H1 (cell line): ENCODE measurements at regions not wholly inside any gene's neighbourhood (a gene's known extent, or its start where the extent isn't known, plus 50 kb on each side); places are given as distances from the start of the nearest gene placed in this dataset.

Experiments
- CTCF ChIA-PET: fragments of 300-600 bp; sonication (Branson Sonifier 250); formaldehyde crosslinking; loops from one replicate; lab custom pipeline; 2021; ENCODE audit not compliant: partially characterized antibody; lab: Charles Lee
- POLR2A ChIA-PET: fragments of 300-600 bp; sonication (Branson Sonifier 250); formaldehyde crosslinking; loops from one replicate; lab custom pipeline; 2021; ENCODE audit warnings: inconsistent platforms; ENCODE audit not compliant: partially characterized antibody; lab: Charles Lee
- DNase-seq, 2 experiments: peaks; one replicate each; pipeline versions ENCODE4 v3.0.0 to v3.0.0-alpha.2; 2010 to 2022; ENCODE audit warnings: low spot score in 2 of 2, low read depth in 1 of 2, mixed read lengths in 1 of 2
- FAIRE-seq: peaks from 2 replicates; lab custom pipeline; 2011; peaks lifted over from hg19 to GRCh38; lab: Jason Lieb, UNC
- H2AFZ ChIP-seq: 2 replicates; pipeline ENCODE4 v1.8.1; 2012; ENCODE audit warnings: low read length, inconsistent platforms
- H2AK5ac ChIP-seq: 2 replicates; pipeline ENCODE4 v1.6.1; 2013; ENCODE audit warnings: low read depth, low read length
- H2BK120ac ChIP-seq: replicated peaks from 2 replicates; pipeline ENCODE3; 2013; ENCODE audit warnings: low read depth, low read length, inconsistent platforms
- H2BK12ac ChIP-seq: 2 replicates; pipeline ENCODE4 v1.6.1; 2013; ENCODE audit warnings: low read depth, low read length
- H2BK15ac ChIP-seq: 2 replicates; pipeline ENCODE4 v1.6.1; 2013; ENCODE audit warnings: low read length
- H2BK20ac ChIP-seq: 2 replicates; pipeline ENCODE4 v1.6.1; 2013; ENCODE audit warnings: low read length
- H2BK5ac ChIP-seq: 2 replicates; pipeline ENCODE4 v1.6.1; 2013; ENCODE audit warnings: low read depth, low read length
- H3K14ac ChIP-seq: 2 replicates; pipeline ENCODE4 v1.6.1; 2013; ENCODE audit warnings: inconsistent platforms; ENCODE audit not compliant: insufficient read length
- H3K18ac ChIP-seq: 2 replicates; pipeline ENCODE4 v1.6.1; 2013; ENCODE audit warnings: low read length; ENCODE audit errors: extremely low read depth
- H3K23ac ChIP-seq: 2 replicates; pipeline ENCODE4 v1.6.1; 2013; ENCODE audit warnings: inconsistent platforms; ENCODE audit not compliant: insufficient read length
- H3K23me2 ChIP-seq: 2 replicates; pipeline ENCODE4 v1.6.1; 2013; ENCODE audit warnings: low read depth, low read length
- H3K27ac ChIP-seq: 2 replicates; pipeline ENCODE4 v1.6.1; 2011; ENCODE audit warnings: low read depth, low read length, inconsistent platforms
- H3K27me3 ChIP-seq, 4 experiments: replicated peaks in 1 of 4; 1 replicate in 1 of 4; 2 replicates in 3 of 4; pipeline versions ENCODE4 v1.6.1 to v1.8.1; 2011 to 2013; ENCODE audit warnings: low read length in 3 of 4, mild to moderate bottlenecking in 3 of 4, inconsistent platforms in 2 of 4, mixed read lengths in 2 of 4, moderate library complexity in 1 of 4; ENCODE audit not compliant: control insufficient read depth in 3 of 4, insufficient read depth in 3 of 4; ENCODE audit errors: extremely low read depth in 1 of 4
- H3K36me3 ChIP-seq, 4 experiments: 2 replicates each; pipeline versions ENCODE4 v1.6.1 to v1.8.1; 2011 to 2013; ENCODE audit warnings: mild to moderate bottlenecking in 4 of 4, low read length in 3 of 4, moderate library complexity in 2 of 4, control low read depth in 1 of 4, inconsistent platforms in 1 of 4; ENCODE audit not compliant: insufficient read depth in 4 of 4, control insufficient read depth in 2 of 4
- H3K4ac ChIP-seq: replicated peaks from 2 replicates; pipeline ENCODE3; 2013; ENCODE audit warnings: low read length, low read depth, mixed read lengths, inconsistent platforms; ENCODE audit not compliant: insufficient read length
- H3K4me1 ChIP-seq, 4 experiments: replicated peaks in 1 of 4; 1 replicate in 1 of 4; 2 replicates in 3 of 4; pipeline versions ENCODE4 v1.6.1 to v1.8.1; 2011 to 2013; ENCODE audit warnings: low read length in 3 of 4, inconsistent platforms in 2 of 4, mixed read lengths in 1 of 4; ENCODE audit not compliant: insufficient read depth in 4 of 4, control insufficient read depth in 3 of 4
- H3K4me2 ChIP-seq, 2 experiments: 2 replicates each; pipeline versions ENCODE4 v1.6.1 to v1.8.1; 2011 to 2013; ENCODE audit warnings: low read depth in 2 of 2, low read length in 2 of 2, control low read depth in 1 of 2, inconsistent platforms in 1 of 2, mild to moderate bottlenecking in 1 of 2; ENCODE audit not compliant: insufficient read depth in 1 of 2
- H3K4me3 ChIP-seq, 4 experiments: fragments of 200-600, 300-600 bp in 1 of 4; sonication (generic), shearing (Covaris generic), sonication (Bioruptor Twin) in 1 of 4; 2 replicates each; pipeline versions ENCODE4 v1.5.1 to v1.8.1; 2011 to 2016; ENCODE audit warnings: low read length in 4 of 4, low read depth in 3 of 4, control low read depth in 2 of 4, inconsistent platforms in 2 of 4, mild to moderate bottlenecking in 2 of 4, mixed read lengths in 1 of 4, moderate library complexity in 1 of 4; ENCODE audit not compliant: insufficient read depth in 2 of 4; ENCODE audit errors: extremely low read depth in 1 of 4
- H3K56ac ChIP-seq: replicated peaks from 2 replicates; pipeline ENCODE3; 2013; ENCODE audit warnings: low read depth, mild to moderate bottlenecking, mixed read lengths, low read length, inconsistent platforms; ENCODE audit not compliant: insufficient read length
- H3K79me1 ChIP-seq: 2 replicates; pipeline ENCODE4 v1.6.1; 2013; ENCODE audit warnings: low read depth, low read length, control low read depth
- H3K79me2 ChIP-seq, 2 experiments: 2 replicates each; pipeline versions ENCODE4 v1.6.1 to v1.8.1; 2012 to 2013; ENCODE audit warnings: low read length in 2 of 2, mild to moderate bottlenecking in 2 of 2, inconsistent platforms in 1 of 2; ENCODE audit not compliant: insufficient read depth in 2 of 2, control insufficient read depth in 1 of 2
- H3K9ac ChIP-seq, 4 experiments: replicated peaks in 1 of 4; 1 replicate in 1 of 4; 2 replicates in 3 of 4; pipeline versions ENCODE4 v1.6.1 to v1.8.1; 2011 to 2013; ENCODE audit warnings: low read depth in 3 of 4, low read length in 3 of 4, control low read depth in 2 of 4, mild to moderate bottlenecking in 2 of 4, moderate library complexity in 2 of 4, inconsistent platforms in 1 of 4; ENCODE audit errors: extremely low read depth in 1 of 4
- H3K9me3 ChIP-seq, 2 experiments: 2 replicates each; pipeline versions ENCODE4 v1.6.1 to v1.8.1; 2012 to 2013; ENCODE audit warnings: mild to moderate bottlenecking in 2 of 2, moderate library complexity in 2 of 2, control low read depth in 1 of 2, inconsistent platforms in 1 of 2, low read depth in 1 of 2, low read length in 1 of 2, mixed read lengths in 1 of 2; ENCODE audit not compliant: insufficient read depth in 2 of 2
- H4K20me1 ChIP-seq, 2 experiments: replicated peaks in 1 of 2; 2 replicates each; pipeline versions ENCODE3 to v1.8.1; 2011 to 2013; ENCODE audit warnings: inconsistent platforms in 2 of 2, low read length in 2 of 2, mild to moderate bottlenecking in 1 of 2; ENCODE audit not compliant: insufficient read depth in 2 of 2, control insufficient read depth in 1 of 2
- H4K5ac ChIP-seq: 2 replicates; pipeline ENCODE4 v1.6.1; 2013; ENCODE audit warnings: low read length, low read depth, mixed read lengths, inconsistent platforms; ENCODE audit not compliant: insufficient read length
- H4K8ac ChIP-seq: 2 replicates; pipeline ENCODE4 v1.8.0; 2013; ENCODE audit warnings: mild to moderate bottlenecking, moderate library complexity, low read length, inconsistent platforms; ENCODE audit not compliant: insufficient read depth; ENCODE audit errors: extremely low read depth
- H4K91ac ChIP-seq: replicated peaks from 2 replicates; pipeline ENCODE3; 2013; ENCODE audit warnings: low read length, mixed read lengths, inconsistent platforms; ENCODE audit not compliant: insufficient read length
- CBX5 ChIP-seq: fragments of 300-800, 300-1000 bp; sonication (generic); IDR thresholded peaks from 2 replicates; pipeline ENCODE4 v1.7.1; 2016; ENCODE audit warnings: antibody characterized with exemption, low read length, low read depth
- GABPA ChIP-seq: IDR thresholded peaks from 2 replicates; pipeline ENCODE4 v1.6.1; 2011; ENCODE audit warnings: mild to moderate bottlenecking, low read length, moderate library complexity, borderline replicate concordance; ENCODE audit not compliant: insufficient read depth
- NANOG ChIP-seq: IDR thresholded peaks from 2 replicates; pipeline ENCODE4 v1.6.1; 2011; ENCODE audit warnings: low read length, low read depth, mild to moderate bottlenecking, inconsistent platforms; ENCODE audit not compliant: insufficient read depth, poor library complexity, severe bottlenecking
- PHF8 ChIP-seq: fragments of 200-600 bp; sonication (generic); conservative IDR thresholded peaks from 2 replicates; pipeline ENCODE4 v1.7.1; 2012; ENCODE audit warnings: low read depth, mild to moderate bottlenecking, inconsistent platforms, low read length, moderate library complexity
- RBBP5 ChIP-seq: IDR thresholded peaks from 2 replicates; pipeline ENCODE4 v1.7.1; 2012; ENCODE audit warnings: low read depth, mild to moderate bottlenecking, inconsistent platforms, low read length, moderate library complexity, borderline replicate concordance
- SIN3A ChIP-seq, 2 experiments: IDR thresholded peaks in 1 of 2; conservative IDR thresholded peaks in 1 of 2; 2 replicates each; pipeline ENCODE4 v1.6.1; 2011 to 2012; ENCODE audit warnings: low read length in 2 of 2, improper control_type of control experiment in 1 of 2, low read depth in 1 of 2, mild to moderate bottlenecking in 1 of 2
- SRF ChIP-seq: IDR thresholded peaks from 2 replicates; pipeline ENCODE4 v1.6.1; 2011; ENCODE audit warnings: mild to moderate bottlenecking, low read depth, low read length, moderate library complexity
- TAF7 ChIP-seq: optimal IDR thresholded peaks from 2 replicates; pipeline ENCODE3; 2011; ENCODE audit warnings: low read depth, mild to moderate bottlenecking, inconsistent platforms, low read length, moderate library complexity, borderline replicate concordance
- WGBS, 2 experiments: shearing (Covaris generic) in 1 of 2; methylation state at CpG; one replicate each; pipeline versions ENCODE4 v1.1.6 to v1.1.7; 2013 to 2015; ENCODE audit warnings: low lambda C conversion rate in 2 of 2, mixed read lengths in 2 of 2, inconsistent platforms in 1 of 2, low coverage in 1 of 2, missing lambda C conversion rate in 1 of 2; ENCODE audit not compliant: insufficient replicate concordance in 2 of 2, insufficient coverage in 1 of 2, insufficient read length in 1 of 2; ENCODE audit errors: extremely low coverage in 1 of 2, missing lambda C conversion rate in 1 of 2; 5-methylcytosine and 5-hydroxymethylcytosine counted together

DNA sequence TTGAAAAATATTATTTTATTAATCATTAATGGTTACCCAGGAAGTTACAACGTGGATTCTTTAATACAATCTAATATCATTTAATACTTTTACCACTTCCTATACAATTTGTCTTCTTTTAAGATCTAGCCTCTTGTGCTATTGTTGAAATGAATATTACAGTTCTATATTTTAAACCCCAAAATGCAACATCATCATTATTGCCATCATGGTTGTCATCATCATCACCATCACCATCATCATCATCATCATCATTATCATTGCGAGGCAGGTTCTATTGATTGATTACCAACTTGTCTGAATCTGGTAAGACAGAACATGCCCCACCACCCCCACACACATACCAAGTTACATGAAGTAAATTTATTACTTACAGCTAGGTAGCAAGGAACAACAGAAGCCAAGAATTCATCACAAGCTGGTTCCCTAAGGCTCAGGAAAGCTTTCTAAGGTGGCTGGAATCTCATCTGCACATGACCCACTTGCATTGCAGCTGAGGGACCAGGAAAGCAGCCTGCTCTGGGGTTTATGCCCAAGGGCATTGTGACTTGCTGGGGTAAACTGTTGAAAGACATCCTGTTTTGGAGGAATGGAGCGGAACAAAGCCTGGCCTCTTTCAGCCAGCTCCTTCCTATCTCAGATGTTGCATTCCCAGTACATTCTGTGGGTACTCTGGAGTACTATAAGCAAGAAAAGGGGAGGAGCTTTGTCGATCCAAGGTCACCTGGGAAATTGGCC lies 418.1 kb downstream of the PRR16 start:
- no peak for FAIRE-seq
- no peak overlapping the region for H3K4me2 ChIP-seq

More for the DNA sequence above, 418.1 kb downstream of the PRR16 start:
- Histone ChIP-seq H3K4me3 (no peak overlapping the region), H3K18ac (no peak overlapping the region), H2BK15ac (no peak overlapping the region), H3K27me3 (no peaks in the 10 kb centered on the region), H4K8ac (no peak overlapping the region), H2BK12ac (no peak overlapping the region), H3K4ac (no peak overlapping the region), H3K56ac (no peak overlapping the region), H3K14ac (no peak overlapping the region), H3K36me3 (no peaks in the 10 kb centered on the region), H3K23ac (no peak overlapping the region), H3K23me2 (no peaks in the 10 kb centered on the region), H2BK120ac (no peak overlapping the region), H3K9me3 (no peaks in the 10 kb centered on the region), H4K5ac (no peak overlapping the region), H4K91ac (no peak overlapping the region), H2AK5ac (no peak overlapping the region), H2BK20ac (no peak overlapping the region), H3K79me2 (no peaks in the 10 kb centered on the region), H3K4me1 (no peaks in the 10 kb centered on the region), H2AFZ (peak overlapping the region; percentile 89)
- 85% methylated on average over 4 of the region's 4 CpGs; no CpG with 5 or more reads in 1 of the 2 experiments for WGBS, 2 experiments
- ChIA-PET CTCF (interaction anchor here (1.4 kb wide), 1 partner anchor 9 kb away, joined by 4 read pairs; no protein-coding TSS in a partner anchor), POLR2A (no interaction called here)
- no peak for DNase-seq
- no peak for TF ChIP-seq NANOG
- TF ChIP-seq TAF7, result no peak
- no peak for TF ChIP-seq RBBP5
- no peak for TF ChIP-seq SRF
- TF ChIP-seq GABPA, result no peak
- TF ChIP-seq SIN3A (conservative IDR thresholded peaks at IDR 0.05 in 1 of 2, IDR thresholded peaks at IDR 0.05 in 1 of 2; ENCODE audit: low read depth in 1 of 2, low read length in 2 of 2), result no peak
- no peak for TF ChIP-seq PHF8
- no peak for TF ChIP-seq CBX5
- TF ChIP-seq, all 59 proteins: peak for 0
- Histone ChIP-seq H4K20me1 (no peaks in the 10 kb centered on the region), H3K27ac (no peak overlapping the region), H2BK5ac (no peak overlapping the region), H3K79me1 (no peaks in the 10 kb centered on the region), H3K9ac (no peak overlapping the region)
